ENCODE measurements at regions not wholly inside any gene's neighbourhood (a gene's known extent, or its start where the extent isn't known, plus 50 kb on each side); places are given as distances from the start of the nearest gene placed in this dataset.

- no peaks in the 10 kb centered on the region for H3K36me3 ChIP-seq (replicated peaks in 1 of 2)
- no peak overlapping the region for H3K4me3 ChIP-seq
- H3K27me3 ChIP-seq, result no peaks in the 10 kb centered on the region
- TF ChIP-seq POLR2A (IDR thresholded peaks at IDR 0.05), result no peak
- H3K27ac ChIP-seq, result no peak overlapping the region
- H3K9me3 ChIP-seq (replicated peaks in 1 of 3), result no peaks in the 10 kb centered on the region
- H3K4me1 ChIP-seq (replicated peaks in 1 of 2), result no peaks in the 10 kb centered on the region
- intact Hi-C loops (cut with DNase I), result no loop called here
- 48 to 54% (median 49%) methylated on average over 2 of the region's 2 CpGs for WGBS, 4 donors
- DNase-seq, result no peak
Observed at GRCh38 chr1:218024211-218024720, 260.8 kb upstream of the RRP15 start.

- no peak overlapping the region for H3K4me3 ChIP-seq
- no peaks in the 10 kb centered on the region for H3K27me3 ChIP-seq
- no peaks in the 10 kb centered on the region for H3K4me1 ChIP-seq (replicated peaks in 1 of 2)
- no peak overlapping the region for H3K27ac ChIP-seq
- H3K36me3 ChIP-seq (replicated peaks in 1 of 2), result no peaks in the 10 kb centered on the region
- TF ChIP-seq POLR2A (IDR thresholded peaks at IDR 0.05) (no peak), CTCF (IDR thresholded peaks at IDR 0.05) (no peak)
- intact Hi-C loops (cut with DNase I), result no loop called here
- WGBS, 4 donors, result 77 to 94% (median 82%) methylated on average over 2 of the region's 2 CpGs
- no peaks in the 10 kb centered on the region for H3K9me3 ChIP-seq (replicated peaks in 1 of 3)
- DNase-seq, result no peak
Observed at GRCh38 chr1:218025454-218025853, 259.6 kb upstream of the RRP15 start.

- intact Hi-C loops (cut with DNase I), result no loop called here
- H3K4me1 ChIP-seq (replicated peaks in 1 of 2), result no peaks in the 10 kb centered on the region
- no peak overlapping the region for H3K4me3 ChIP-seq
- WGBS, 4 donors, result 78 to 89% (median 80%) methylated on average over 5 of the region's 5 CpGs
- no peak overlapping the region for H3K27ac ChIP-seq
- no peak for DNase-seq
- H3K9me3 ChIP-seq (replicated peaks in 1 of 3), result no peaks in the 10 kb centered on the region
- no peaks in the 10 kb centered on the region for H3K36me3 ChIP-seq (replicated peaks in 1 of 2)
- TF ChIP-seq CTCF (IDR thresholded peaks at IDR 0.05), result no peak
- no peak for TF ChIP-seq POLR2A (IDR thresholded peaks at IDR 0.05)
- no peaks in the 10 kb centered on the region for H3K27me3 ChIP-seq
Observed at GRCh38 chr1:218027152-218027551, 257.9 kb upstream of the RRP15 start.

GRCh38 chr1:218030846-218031245 lies 254.2 kb upstream of the RRP15 start:
- intact Hi-C loops (cut with DNase I), result no loop called here
- no peak for DNase-seq
- no peaks in the 10 kb centered on the region for H3K9me3 ChIP-seq (replicated peaks in 1 of 3)
- TF ChIP-seq POLR2A (IDR thresholded peaks at IDR 0.05), result no peak
- no peak for TF ChIP-seq CTCF (IDR thresholded peaks at IDR 0.05)
- H3K36me3 ChIP-seq (replicated peaks in 1 of 2), result no peaks in the 10 kb centered on the region
- H3K27ac ChIP-seq, result no peak overlapping the region
- H3K4me1 ChIP-seq (replicated peaks in 1 of 2), result no peaks in the 10 kb centered on the region
- H3K4me3 ChIP-seq, result no peak overlapping the region
- H3K27me3 ChIP-seq, result no peaks in the 10 kb centered on the region

- intact Hi-C loops (cut with DNase I), result no loop called here
- no peak overlapping the region for H3K4me3 ChIP-seq
Observed at GRCh38 chr1:218031901-218032300, 253.2 kb upstream of the RRP15 start.

More at GRCh38 chr1:218031901-218032300, 253.2 kb upstream of the RRP15 start:
- H3K36me3 ChIP-seq (replicated peaks in 1 of 2), result no peaks in the 10 kb centered on the region
- TF ChIP-seq POLR2A (IDR thresholded peaks at IDR 0.05), result no peak
- TF ChIP-seq CTCF (IDR thresholded peaks at IDR 0.05), result no peak
- 27 to 35% (median 33%) methylated on average over 8 of the region's 8 CpGs for WGBS, 4 donors
- H3K27ac ChIP-seq, result no peak overlapping the region
- no peaks in the 10 kb centered on the region for H3K27me3 ChIP-seq
- no peaks in the 10 kb centered on the region for H3K4me1 ChIP-seq (replicated peaks in 1 of 2)
- no peak for DNase-seq
- no peaks in the 10 kb centered on the region for H3K9me3 ChIP-seq (replicated peaks in 1 of 3)

Measured in adrenal gland (tissue), 9 donors.